A673 (cell line): ENCODE measurements at regions not wholly inside any gene's neighbourhood (a gene's known extent, or its start where the extent isn't known, plus 50 kb on each side); places are given as distances from the start of the nearest gene placed in this dataset.

Experiments
- BruUV-seq: library from RNA; stranded (reverse); fragments of 400-500 nt; replicated peaks from 2 replicates; lab custom pipeline; 2021; lab: Mats Ljungman, UMichigan
- CTCF ChIA-PET: fragments of 300-600 bp; sonication (Branson Sonifier 250); formaldehyde crosslinking; loops from one replicate; lab custom pipeline; 2022; ENCODE audit warnings: antibody characterized with exemption; lab: Charles Lee
- POLR2A ChIA-PET: fragments of 300-600 bp; sonication (Branson Sonifier 250); formaldehyde crosslinking; loops from one replicate; lab custom pipeline; 2022; ENCODE audit warnings: antibody characterized with exemption; ENCODE audit not compliant: low non-redundant PET; lab: Charles Lee
- DNase-seq: peaks from one replicate; pipeline ENCODE4 v3.0.0-alpha.2; 2015; ENCODE audit warnings: low spot score
- H3K27ac ChIP-seq: fragments of 200-600 bp; sonication (generic); 2 replicates; pipeline ENCODE4 v1.5.1; 2016; ENCODE audit warnings: mixed run types, low read depth, mild to moderate bottlenecking, mixed read lengths, antibody characterized with exemption, low read length; ENCODE audit not compliant: poor library complexity, severe bottlenecking
- H3K27me3 ChIP-seq: fragments of 200-600 bp; sonication (generic); replicated peaks from 2 replicates; pipeline ENCODE4 v1.6.1; 2017; ENCODE audit warnings: mixed run types, low read depth, mild to moderate bottlenecking, mixed read lengths, antibody characterized with exemption, low read length; ENCODE audit not compliant: insufficient read depth, poor library complexity
- H3K36me3 ChIP-seq: fragments of 200-600 bp; sonication (generic); 2 replicates; pipeline ENCODE4 v1.6.1; 2016; ENCODE audit warnings: mixed run types, mild to moderate bottlenecking, mixed read lengths, antibody characterized with exemption, low read length; ENCODE audit not compliant: insufficient read depth, poor library complexity, severe bottlenecking
- H3K4me1 ChIP-seq: fragments of 200-600 bp; sonication (generic); 2 replicates; pipeline ENCODE4 v1.6.1; 2017; ENCODE audit warnings: mixed run types, mild to moderate bottlenecking, mixed read lengths, antibody characterized with exemption, low read length; ENCODE audit not compliant: insufficient read depth, poor library complexity, severe bottlenecking
- H3K4me3 ChIP-seq: fragments of 200-600 bp; sonication (generic); 2 replicates; pipeline ENCODE4 v1.5.1; 2016; ENCODE audit warnings: low read depth, mixed run types, mild to moderate bottlenecking, mixed read lengths, low read length; ENCODE audit not compliant: poor library complexity, severe bottlenecking
- H3K9me3 ChIP-seq: fragments of 200-600 bp; sonication (generic); 2 replicates; pipeline ENCODE4 v1.6.1; 2016; ENCODE audit warnings: mixed run types, low read depth, mild to moderate bottlenecking, mixed read lengths, antibody characterized with exemption, low read length; ENCODE audit not compliant: poor library complexity, severe bottlenecking
- CTCF ChIP-seq: fragments of 300-800, 200-600 bp; sonication (generic); conservative IDR thresholded peaks from 2 replicates; pipeline ENCODE4 v1.5.1; 2017; ENCODE audit warnings: low read depth, mild to moderate bottlenecking, antibody characterized with exemption, low read length, moderate library complexity, mixed read lengths
- EZH2 ChIP-seq: fragments of 200-600 bp; sonication (generic); IDR thresholded peaks from 2 replicates; pipeline ENCODE4 v1.6.1; 2017; ENCODE audit warnings: borderline replicate concordance, low read depth, mild to moderate bottlenecking, mixed read lengths, antibody characterized with exemption, low read length; ENCODE audit not compliant: poor library complexity, severe bottlenecking
- intact Hi-C: fragments of 100-400 bp; cut with micrococcal nuclease; formaldehyde crosslinking; loops from one replicate; pipeline ENCODE4 v1.10.0; 2022; ENCODE audit not compliant: unreplicated experiment

DNA sequence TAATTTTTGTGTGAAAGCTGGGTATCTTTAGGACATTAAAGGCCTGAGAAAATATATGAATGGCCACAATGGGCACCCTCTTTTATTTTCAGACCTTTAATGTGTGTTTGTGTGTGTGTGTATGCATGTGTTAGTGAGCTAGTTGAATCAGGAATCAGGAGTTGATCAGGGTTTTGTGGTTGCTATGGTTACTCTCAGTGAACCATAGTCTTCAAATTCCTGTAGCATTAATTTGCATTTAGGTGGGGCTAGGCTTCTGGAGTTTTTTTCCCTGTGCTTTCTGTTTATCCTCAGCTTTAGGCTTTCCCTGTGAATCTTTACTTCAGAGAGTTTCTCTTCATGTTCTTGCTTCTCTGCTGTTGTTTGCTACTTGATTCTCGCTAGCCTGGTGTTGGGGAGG is 122.0 kb upstream of the ONECUT1 start:
- ChIA-PET CTCF (no interaction called here), POLR2A (no interaction called here)
- no peak for DNase-seq
- intact Hi-C loops, result no loop called here
- Histone ChIP-seq H3K36me3 (no peaks in the 10 kb centered on the region), H3K4me1 (no peaks in the 10 kb centered on the region), H3K4me3 (no peak overlapping the region), H3K27ac (no peak overlapping the region), H3K9me3 (no peaks in the 10 kb centered on the region), H3K27me3 (peaks cover 12% of the 10 kb centered on the region)
- no TSS peak for BruUV-seq
- TF ChIP-seq EZH2 (no peak), CTCF (no peak)

GRCh38 chr15:52893338-52893737 is 103.2 kb upstream of the ONECUT1 start:
- CTCF ChIA-PET, result no interaction called here
- DNase-seq, result no peak
- H3K27me3 ChIP-seq, result peaks cover 6% of the 10 kb centered on the region
- no peak overlapping the region for H3K27ac ChIP-seq
- no peaks in the 10 kb centered on the region for H3K36me3 ChIP-seq
- intact Hi-C loops, result no loop called here
- H3K4me1 ChIP-seq, result no peaks in the 10 kb centered on the region
- no peaks in the 10 kb centered on the region for H3K9me3 ChIP-seq
- TF ChIP-seq CTCF (no peak), EZH2 (no peak)
- POLR2A ChIA-PET, result no interaction called here
- no TSS peak for BruUV-seq
- H3K4me3 ChIP-seq, result no peak overlapping the region

GRCh38 chr15:52879904-52880303 is 89.8 kb upstream of the ONECUT1 start:
- no peaks in the 10 kb centered on the region for H3K9me3 ChIP-seq
- no peak overlapping the region for H3K27ac ChIP-seq
- ChIA-PET CTCF (no interaction called here), POLR2A (no interaction called here)
- H3K27me3 ChIP-seq, result peaks cover 4% of the 10 kb centered on the region
- H3K4me3 ChIP-seq, result no peak overlapping the region
- H3K36me3 ChIP-seq, result no peaks in the 10 kb centered on the region
- H3K4me1 ChIP-seq, result no peaks in the 10 kb centered on the region
- BruUV-seq, result no TSS peak
- DNase-seq, result no peak
- intact Hi-C loops, result no loop called here
- TF ChIP-seq CTCF (no peak), EZH2 (no peak)
